HCT116 (cell line): ENCODE measurements at regions not wholly inside any gene's neighbourhood (a gene's known extent, or its start where the extent isn't known, plus 50 kb on each side); places are given as distances from the start of the nearest gene placed in this dataset.

Experiments
- ATAC-seq: fragments of 200-7000 bp; cut with Tn5 transposase; 2 replicates; pipeline ENCODE4 v1.9.1; 2020; ENCODE audit warnings: mild to moderate bottlenecking, moderate library complexity
- BruUV-seq: library from RNA; stranded (reverse); fragments of 400-500 nt; replicated peaks from 2 replicates; lab custom pipeline; 2021; lab: Mats Ljungman, UMichigan
- CTCF ChIA-PET: fragments of 300-600 bp; sonication (Branson Sonifier 250); formaldehyde crosslinking; loops from one replicate; lab custom pipeline; 2021; ENCODE audit warnings: antibody characterized with exemption; lab: Charles Lee
- POLR2A ChIA-PET: fragments of 300-600, 350-600 bp; sonication (Branson Sonifier 250); formaldehyde crosslinking; loops from one replicate; lab custom pipeline; 2021; ENCODE audit warnings: antibody characterized with exemption; lab: Charles Lee
- RAD21 ChIA-PET, 2 experiments: fragments of 300-600 bp; sonication (Branson Sonifier 250); formaldehyde crosslinking; loops; one replicate each; lab custom pipeline; 2023; ENCODE audit warnings: low total read pairs in 2 of 2; ENCODE audit not compliant: uncharacterized antibody in 2 of 2, unreplicated experiment in 2 of 2, low non-redundant PET in 1 of 2; lab: Charles Lee
- DNase-seq: peaks from one replicate; pipeline ENCODE4 v3.0.0-alpha.2; 2010; ENCODE audit warnings: low read depth, low spot score
- H2AFZ ChIP-seq: fragments of 200-600 bp; shearing (Covaris generic), sonication (generic); 2 replicates; pipeline ENCODE4 v1.6.1; 2017; ENCODE audit warnings: low read depth, mixed run types, mixed read lengths, antibody characterized with exemption, low read length; ENCODE audit not compliant: poor library complexity, severe bottlenecking
- H3K27ac ChIP-seq: 2 replicates; pipeline ENCODE4 v1.5.1; 2012; ENCODE audit warnings: low read depth, low read length
- H3K27me3 ChIP-seq: fragments of 200-600 bp; sonication (generic); 2 replicates; pipeline ENCODE4 v1.6.1; 2016; ENCODE audit warnings: mixed run types, low read length, mixed read lengths; ENCODE audit not compliant: insufficient read depth
- H3K36me3 ChIP-seq, 2 experiments: fragments of 200-500 bp in 1 of 2; fragments of 200-600 bp in 1 of 2; sonication (Bioruptor generic) in 1 of 2; sonication (generic) in 1 of 2; 2 replicates each; pipeline versions ENCODE4 v1.5.1 to v1.6.1; 2014 to 2016; ENCODE audit warnings: low read length in 2 of 2, inconsistent platforms in 1 of 2, mixed read lengths in 1 of 2, mixed run types in 1 of 2; ENCODE audit not compliant: insufficient read depth in 2 of 2, control insufficient read depth in 1 of 2
- H3K4me1 ChIP-seq, 2 experiments: fragments of 200-600 bp in 1 of 2; sonication (generic) in 1 of 2; 2 replicates each; pipeline versions ENCODE4 v1.5.1 to v1.6.1; 2012 to 2017; ENCODE audit warnings: low read length in 2 of 2, inconsistent platforms in 1 of 2, mild to moderate bottlenecking in 1 of 2, mixed read lengths in 1 of 2, mixed run types in 1 of 2, moderate library complexity in 1 of 2; ENCODE audit not compliant: insufficient read depth in 2 of 2, control insufficient read depth in 1 of 2
- H3K4me2 ChIP-seq: fragments of 200-600 bp; sonication (generic); 2 replicates; pipeline ENCODE4 v1.6.1; 2017; ENCODE audit warnings: mixed run types, low read length, mixed read lengths
- H3K4me3 ChIP-seq, 2 experiments: fragments of 200-600 bp in 1 of 2; sonication (generic) in 1 of 2; replicated peaks in 1 of 2; 2 replicates each; pipeline ENCODE4 v1.5.1; 2011 to 2016; ENCODE audit warnings: low read length in 2 of 2, control low read depth in 1 of 2, low read depth in 1 of 2, mild to moderate bottlenecking in 1 of 2, mixed read lengths in 1 of 2, mixed run types in 1 of 2
- H3K79me2 ChIP-seq: fragments of 200-600 bp; sonication (generic); 2 replicates; pipeline ENCODE4 v1.6.1; 2017; ENCODE audit warnings: mild to moderate bottlenecking, mixed run types, low read length, moderate library complexity, mixed read lengths; ENCODE audit not compliant: insufficient read depth
- H3K9ac ChIP-seq: fragments of 200-600 bp; sonication (generic); 2 replicates; pipeline ENCODE4 v1.6.1; 2016; ENCODE audit warnings: low read length, mixed read lengths
- H3K9me2 ChIP-seq: fragments of 200-600 bp; sonication (generic), shearing (Covaris generic); 2 replicates; pipeline ENCODE4 v1.6.1; 2017; ENCODE audit warnings: mixed run types, mild to moderate bottlenecking, moderate library complexity; ENCODE audit not compliant: insufficient read depth
- H3K9me3 ChIP-seq, 2 experiments: fragments of 200-500 bp in 1 of 2; fragments of 200-600 bp in 1 of 2; sonication (Bioruptor generic) in 1 of 2; sonication (generic) in 1 of 2; 2 replicates each; pipeline ENCODE4 v1.6.1; 2014 to 2017; ENCODE audit warnings: low read length in 2 of 2, mixed read lengths in 2 of 2, inconsistent platforms in 1 of 2, low read depth in 1 of 2, mild to moderate bottlenecking in 1 of 2, mixed run types in 1 of 2, moderate library complexity in 1 of 2; ENCODE audit not compliant: control insufficient read depth in 1 of 2, insufficient read depth in 1 of 2
- H4K20me1 ChIP-seq: fragments of 200-600 bp; sonication (generic), shearing (Covaris generic); 2 replicates; pipeline ENCODE4 v1.6.1; 2017; ENCODE audit warnings: mixed run types, mild to moderate bottlenecking, moderate library complexity; ENCODE audit not compliant: insufficient read depth
- CBX3 ChIP-seq: IDR thresholded peaks from 2 replicates; pipeline ENCODE4 v1.6.1; 2012; ENCODE audit warnings: low read depth
- CEBPB ChIP-seq: IDR thresholded peaks from 2 replicates; pipeline ENCODE4 v1.6.1; 2012; ENCODE audit warnings: low read depth
- ELF1 ChIP-seq: IDR thresholded peaks from 2 replicates; pipeline ENCODE4 v1.6.1; 2012; ENCODE audit warnings: low read depth, borderline replicate concordance
- EZH2 ChIP-seq: fragments of 200-600 bp; sonication (generic); IDR thresholded peaks from 2 replicates; pipeline ENCODE4 v1.6.1; 2017; ENCODE audit warnings: antibody characterized with exemption, mixed run types
- EZH2phosphoT487 ChIP-seq: fragments of 200-600 bp; IDR thresholded peaks from 2 replicates; pipeline ENCODE4 v1.6.1; 2018; ENCODE audit warnings: antibody characterized with exemption, borderline replicate concordance
- FOSL1 ChIP-seq: IDR thresholded peaks from 2 replicates; pipeline ENCODE4 v1.6.1; 2012; ENCODE audit warnings: low read depth
- JUND ChIP-seq: IDR thresholded peaks from 2 replicates; pipeline ENCODE4 v1.6.1; 2012
- POLR2A ChIP-seq: IDR thresholded peaks from 2 replicates; pipeline ENCODE4 v1.7.0; 2011; ENCODE audit warnings: borderline replicate concordance; ENCODE audit not compliant: insufficient read depth, insufficient read length; ENCODE audit errors: extremely low read depth
- POLR2AphosphoS5 ChIP-seq: IDR thresholded peaks from 2 replicates; pipeline ENCODE4 v1.6.1; 2011; ENCODE audit warnings: mild to moderate bottlenecking, low read depth, low read length, moderate library complexity
- RAD21 ChIP-seq: IDR thresholded peaks from 2 replicates; pipeline ENCODE4 v1.6.1; 2012; ENCODE audit warnings: low read depth, mild to moderate bottlenecking
- SP1 ChIP-seq: IDR thresholded peaks from 2 replicates; pipeline ENCODE4 v1.6.1; 2012; ENCODE audit warnings: low read depth
- SRF ChIP-seq: IDR thresholded peaks from 2 replicates; pipeline ENCODE4 v1.6.1; 2012; ENCODE audit warnings: low read depth
- YY1 ChIP-seq: IDR thresholded peaks from 2 replicates; pipeline ENCODE4 v1.6.1; 2011; ENCODE audit warnings: low read length, low read depth, moderate library complexity, mild to moderate bottlenecking; ENCODE audit not compliant: insufficient replicate concordance; ENCODE audit errors: extremely low read depth
- ZBTB33 ChIP-seq: IDR thresholded peaks from 2 replicates; pipeline ENCODE4 v1.6.1; 2011; ENCODE audit warnings: mild to moderate bottlenecking, low read length, moderate library complexity; ENCODE audit not compliant: insufficient replicate concordance; ENCODE audit errors: extremely low read depth
- ZNF274 ChIP-seq: fragments of 200-500 bp; sonication (Bioruptor generic); IDR thresholded peaks from 2 replicates; pipeline ENCODE4 v1.6.1; 2014; ENCODE audit warnings: mild to moderate bottlenecking, low read depth, low read length, inconsistent platforms
- intact Hi-C: fragments of 100-400 bp; cut with micrococcal nuclease; formaldehyde crosslinking; loops from 2 replicates; pipeline ENCODE4 v1.10.0; 2022
- TF ChIP-seq, protein P1 (sequence below): IDR thresholded peaks from 2 replicates; pipeline ENCODE4 v1.6.1; 2012

- Histone ChIP-seq H3K27ac (no peak overlapping the region), H4K20me1 (no peaks in the 10 kb centered on the region), H3K79me2 (no peaks in the 10 kb centered on the region)
- no peak for DNase-seq
- ChIA-PET CTCF (no interaction called here), RAD21 (no interaction called here), POLR2A (no interaction called here)
- intact Hi-C loops: no loop called here
- TF ChIP-seq FOSL1: no peak
- TF ChIP-seq POLR2A: no peak
- no peak for TF ChIP-seq SP1
- no peak for TF ChIP-seq CEBPB
- no peak for TF ChIP-seq EZH2phosphoT487
- TF ChIP-seq, protein P1, sequence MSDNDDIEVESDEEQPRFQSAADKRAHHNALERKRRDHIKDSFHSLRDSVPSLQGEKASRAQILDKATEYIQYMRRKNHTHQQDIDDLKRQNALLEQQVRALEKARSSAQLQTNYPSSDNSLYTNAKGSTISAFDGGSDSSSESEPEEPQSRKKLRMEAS: no peak
- TF ChIP-seq ZBTB33: no peak
- no peak for TF ChIP-seq ZNF274
- TF ChIP-seq EZH2: no peak
- TF ChIP-seq SRF: no peak
- TF ChIP-seq JUND: no peak
- no peak for TF ChIP-seq YY1
- no peak for TF ChIP-seq RAD21
- TF ChIP-seq CBX3: no peak
- TF ChIP-seq POLR2AphosphoS5: no peak
- TF ChIP-seq ELF1: no peak
- TF ChIP-seq, all 23 proteins: peak for 0
- no peaks in the 10 kb centered on the region; a peak in 1 of 4 replicates for H3K36me3 ChIP-seq
- peaks cover 4 to 11% of the 10 kb centered on the region in 2 experiments; a peak in 2 of 4 replicates for H3K9me3 ChIP-seq
- H2AFZ ChIP-seq: no peak overlapping the region
- BruUV-seq: no TSS peak
- no peak overlapping the region for H3K9ac ChIP-seq
- H3K4me1 ChIP-seq: no peaks in the 10 kb centered on the region
- no peaks in the 10 kb centered on the region for H3K9me2 ChIP-seq
- no peak overlapping the region for H3K4me2 ChIP-seq
- no peaks in the 10 kb centered on the region for H3K27me3 ChIP-seq
- H3K4me3 ChIP-seq: no peak overlapping the region
- no peak for ATAC-seq
Observed at GRCh38 chr5:166898166-166898565, 1393.3 kb upstream of the WWC1 start.
